Activated CD8-positive, alpha-beta memory T cell treated with anti-CD3 and anti-CD28 coated beads, Interleukin-2, amount 10 ng/mL, durations not matched to agents 7 days and 5 days (primary cell): ENCODE measurements at regions not wholly inside any gene's neighbourhood (a gene's known extent, or its start where the extent isn't known, plus 50 kb on each side); places are given as distances from the start of the nearest gene placed in this dataset.
"Not testable (repeated sequence)": the region's sequence is repeated elsewhere in the genome, so short reads cannot be mapped to it uniquely, and the experiment has no call there.

Source experiments
- ATAC-seq: fragments of 150-1000 bp; cut with Tn5 transposase; one replicate; pipeline ENCODE4 v1.10.0; 2021; ENCODE audit warnings: moderate library complexity
- CTCF ChIA-PET: fragments of 350-600 bp; sonication (Branson Sonifier 250); formaldehyde crosslinking; loops from one replicate; lab custom pipeline; 2021; ENCODE audit warnings: antibody characterized with exemption; lab: Charles Lee
- DNase-seq: peaks from one replicate; pipeline ENCODE4 v3.0.0-alpha.2; 2020
- H3K27ac Mint-ChIP-seq: one replicate; pipeline ENCODE4 v1.8.0; 2021; ENCODE audit warnings: mild to moderate bottlenecking, mixed read lengths
- H3K27me3 Mint-ChIP-seq: one replicate; pipeline ENCODE4 v1.8.0; 2021; ENCODE audit warnings: mixed read lengths
- H3K36me3 Mint-ChIP-seq: one replicate; pipeline ENCODE4 v1.8.0; 2021; ENCODE audit warnings: mild to moderate bottlenecking, mixed read lengths
- H3K4me1 Mint-ChIP-seq: one replicate; pipeline ENCODE4 v1.8.0; 2021; ENCODE audit warnings: mixed read lengths
- H3K4me3 Mint-ChIP-seq: one replicate; pipeline ENCODE4 v1.8.0; 2021; ENCODE audit warnings: mild to moderate bottlenecking, moderate library complexity, mixed read lengths
- H3K9me3 Mint-ChIP-seq: one replicate; pipeline ENCODE4 v1.8.0; 2022; ENCODE audit warnings: low read depth, mixed read lengths

GRCh38 chr1:96597218-96597617 lies 124.4 kb upstream of the PTBP2 start:
- CTCF ChIA-PET, result no interaction called here
- no peaks in the 10 kb centered on the region for H3K4me1 Mint-ChIP-seq

GRCh38 chr1:96598416-96599168 lies 123.0 kb upstream of the PTBP2 start:
- no peak overlapping the region for H3K27ac Mint-ChIP-seq
- ATAC-seq (no peak), DNase-seq (no peak)
- no peaks in the 10 kb centered on the region for H3K9me3 Mint-ChIP-seq
- CTCF ChIA-PET, result no interaction called here
- H3K4me3 Mint-ChIP-seq, result no peak overlapping the region
- no peaks in the 10 kb centered on the region for H3K36me3 Mint-ChIP-seq
- H3K27me3 Mint-ChIP-seq, result no peaks in the 10 kb centered on the region
- no peaks in the 10 kb centered on the region for H3K4me1 Mint-ChIP-seq

More at GRCh38 chr1:96597218-96597617, 124.4 kb upstream of the PTBP2 start:
- DNase-seq (no peak), ATAC-seq (no peak)
- Mint-ChIP-seq H3K27ac (no peak overlapping the region), H3K36me3 (no peaks in the 10 kb centered on the region), H3K9me3 (no peaks in the 10 kb centered on the region), H3K27me3 (no peaks in the 10 kb centered on the region), H3K4me3 (no peak overlapping the region)

GRCh38 chr1:96604620-96605019 lies 117.0 kb upstream of the PTBP2 start:
- H3K9me3 Mint-ChIP-seq, H3K4me1 Mint-ChIP-seq, ATAC-seq, H3K27me3 Mint-ChIP-seq, DNase-seq, H3K27ac Mint-ChIP-seq, H3K4me3 Mint-ChIP-seq, CTCF ChIA-PET, H3K36me3 Mint-ChIP-seq: not testable (repeated sequence)

GRCh38 chr1:96617375-96617774 lies 104.2 kb upstream of the PTBP2 start:
- H3K27me3 Mint-ChIP-seq, ATAC-seq, CTCF ChIA-PET, H3K36me3 Mint-ChIP-seq, H3K4me3 Mint-ChIP-seq, H3K27ac Mint-ChIP-seq, DNase-seq, H3K9me3 Mint-ChIP-seq, H3K4me1 Mint-ChIP-seq: not testable (repeated sequence)

DNA sequence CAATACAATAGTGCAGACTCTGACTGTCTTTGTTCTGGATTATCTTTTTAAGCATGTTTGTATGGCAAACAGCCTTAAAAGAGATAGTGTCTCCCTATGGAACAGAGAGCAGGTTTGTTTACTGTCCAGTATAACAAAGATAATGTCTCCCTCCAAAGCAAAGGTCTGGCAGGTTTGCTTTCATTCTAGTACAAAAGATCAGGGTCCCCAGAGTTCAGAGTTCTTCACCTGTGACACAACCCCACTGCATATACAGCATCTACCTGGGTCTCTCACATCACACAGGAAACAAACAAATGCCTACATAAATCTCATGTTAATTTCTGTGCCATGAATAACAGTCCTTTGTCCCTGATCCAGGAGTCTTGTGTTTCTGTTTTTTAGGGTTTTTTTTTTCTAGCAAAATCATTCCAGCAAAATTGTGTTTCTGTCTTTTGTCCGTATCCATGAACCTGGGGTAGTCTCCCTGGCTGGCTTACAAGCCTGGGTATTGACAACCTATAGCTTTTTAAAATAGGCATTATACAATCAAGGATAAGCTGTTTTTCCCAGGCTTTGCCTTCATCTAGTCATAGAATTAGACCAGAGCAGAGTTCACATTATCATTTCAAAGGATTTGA lies 89.4 kb upstream of the PTBP2 start:
- Mint-ChIP-seq H3K4me1 (no peaks in the 10 kb centered on the region), H3K27ac (no peak overlapping the region), H3K9me3 (no peaks in the 10 kb centered on the region), H3K36me3 (no peaks in the 10 kb centered on the region), H3K27me3 (no peaks in the 10 kb centered on the region), H3K4me3 (no peak overlapping the region)
- CTCF ChIA-PET, result no interaction called here
- no peak for ATAC-seq
- DNase-seq, result no peak

DNA sequence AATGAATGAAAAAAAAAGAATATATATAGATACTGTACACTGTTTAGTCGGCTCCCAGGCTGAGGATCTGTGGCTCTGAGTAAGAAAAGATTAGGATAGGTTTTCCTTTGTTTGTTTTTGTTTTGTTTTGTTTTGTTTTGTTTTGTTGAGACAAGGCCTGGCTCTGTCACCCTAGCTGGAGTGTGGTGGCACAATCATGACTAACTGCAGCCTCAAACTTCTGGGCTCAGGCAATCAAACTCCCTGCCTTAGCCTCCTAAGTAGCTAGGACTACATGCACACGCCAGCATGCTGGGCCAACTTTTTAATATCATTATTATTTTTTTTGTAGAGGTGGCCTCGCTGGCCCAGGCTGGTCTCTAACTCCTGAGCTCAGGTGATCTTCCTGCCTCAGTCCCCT lies 87.9 kb upstream of the PTBP2 start:
- H3K9me3 Mint-ChIP-seq, result no peaks in the 10 kb centered on the region
- H3K4me1 Mint-ChIP-seq, result no peaks in the 10 kb centered on the region
- CTCF ChIA-PET, result no interaction called here
- no peak for ATAC-seq
- H3K36me3 Mint-ChIP-seq, result no peaks in the 10 kb centered on the region
- H3K27ac Mint-ChIP-seq, result no peak overlapping the region
- no peak overlapping the region for H3K4me3 Mint-ChIP-seq
- H3K27me3 Mint-ChIP-seq, result no peaks in the 10 kb centered on the region
- DNase-seq, result no peak

DNA sequence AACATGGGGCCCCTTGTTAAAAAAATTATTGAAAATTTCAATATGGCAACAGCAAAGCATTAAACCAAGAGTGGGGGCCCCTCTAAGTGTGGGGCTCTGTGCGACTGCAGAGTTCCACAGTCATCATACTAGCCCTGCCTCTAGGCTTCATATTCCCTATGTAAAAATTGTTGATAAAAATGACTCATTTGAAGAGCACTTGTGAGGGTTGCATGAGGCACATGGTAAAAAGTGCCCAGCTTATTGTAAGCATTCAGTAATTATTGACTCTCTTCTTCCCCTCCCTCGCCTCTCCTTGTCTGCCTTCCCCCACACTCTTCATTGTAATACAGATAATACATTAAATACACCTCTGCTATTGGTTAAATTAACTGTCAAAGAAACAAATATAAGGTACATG lies 86.7 kb upstream of the PTBP2 start:
- Mint-ChIP-seq H3K36me3 (no peaks in the 10 kb centered on the region), H3K9me3 (no peaks in the 10 kb centered on the region), H3K27ac (no peak overlapping the region), H3K27me3 (no peaks in the 10 kb centered on the region), H3K4me1 (no peaks in the 10 kb centered on the region), H3K4me3 (no peak overlapping the region)
- ATAC-seq (no peak), DNase-seq (no peak)
- CTCF ChIA-PET, result no interaction called here

- DNase-seq (no peak), ATAC-seq (no peak)
- Mint-ChIP-seq H3K27ac (no peak overlapping the region), H3K9me3 (no peaks in the 10 kb centered on the region), H3K36me3 (no peaks in the 10 kb centered on the region), H3K27me3 (peaks cover 2% of the 10 kb centered on the region), H3K4me1 (no peaks in the 10 kb centered on the region), H3K4me3 (no peak overlapping the region)
- CTCF ChIA-PET, result no interaction called here
These were observed 80.3 kb upstream of the PTBP2 start for GRCh38 chr1:96641282-96641681.

DNA sequence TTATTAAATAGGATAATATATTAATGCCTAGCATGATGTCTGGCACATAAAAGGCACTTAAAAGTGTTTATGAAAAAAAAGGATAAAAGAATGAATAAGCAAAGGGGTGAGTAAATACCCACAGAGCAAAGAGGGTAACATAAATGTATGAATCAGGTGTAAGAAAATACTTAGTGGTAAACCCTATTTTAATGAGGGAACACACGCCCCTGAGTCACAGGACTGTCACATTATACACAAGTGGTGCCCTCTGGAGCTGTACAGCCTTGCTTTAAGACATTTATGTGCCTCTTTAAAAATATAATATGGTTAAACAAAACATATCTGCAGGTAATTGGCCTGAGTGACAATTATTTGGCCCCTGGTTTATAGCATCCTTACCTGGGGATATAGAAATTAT lies 78.1 kb upstream of the PTBP2 start:
- DNase-seq (no peak), ATAC-seq (no peak)
- H3K27me3 Mint-ChIP-seq, result peaks cover 2% of the 10 kb centered on the region
- no peaks in the 10 kb centered on the region for H3K36me3 Mint-ChIP-seq
- H3K27ac Mint-ChIP-seq, result no peak overlapping the region
- H3K4me3 Mint-ChIP-seq, result no peak overlapping the region
- H3K4me1 Mint-ChIP-seq, result no peaks in the 10 kb centered on the region
- H3K9me3 Mint-ChIP-seq, result no peaks in the 10 kb centered on the region
- CTCF ChIA-PET, result no interaction called here

- no peak overlapping the region for H3K4me3 Mint-ChIP-seq
- CTCF ChIA-PET, result no interaction called here
- no peaks in the 10 kb centered on the region for H3K27me3 Mint-ChIP-seq
- no peak overlapping the region for H3K27ac Mint-ChIP-seq
- ATAC-seq (no peak), DNase-seq (no peak)
- H3K4me1 Mint-ChIP-seq, result no peaks in the 10 kb centered on the region
- H3K36me3 Mint-ChIP-seq, result no peaks in the 10 kb centered on the region
- no peaks in the 10 kb centered on the region for H3K9me3 Mint-ChIP-seq
These were observed 72.3 kb upstream of the PTBP2 start for GRCh38 chr1:96649301-96649700.

- no peaks in the 10 kb centered on the region for H3K4me1 Mint-ChIP-seq
- H3K9me3 Mint-ChIP-seq, result no peaks in the 10 kb centered on the region
- CTCF ChIA-PET, result no interaction called here
- no peak overlapping the region for H3K4me3 Mint-ChIP-seq
- H3K27me3 Mint-ChIP-seq, result no peaks in the 10 kb centered on the region
- ATAC-seq (no peak), DNase-seq (no peak)
- H3K27ac Mint-ChIP-seq, result no peak overlapping the region
- no peaks in the 10 kb centered on the region for H3K36me3 Mint-ChIP-seq
These were observed 70.1 kb upstream of the PTBP2 start for GRCh38 chr1:96651517-96651916.

GRCh38 chr1:96660051-96660450 lies 61.5 kb upstream of the PTBP2 start:
- no peak overlapping the region for H3K27ac Mint-ChIP-seq
- DNase-seq, result no peak
- H3K4me3 Mint-ChIP-seq, result no peak overlapping the region
- H3K27me3 Mint-ChIP-seq, result no peaks in the 10 kb centered on the region
- no peak for ATAC-seq
- CTCF ChIA-PET, result no interaction called here
- H3K36me3 Mint-ChIP-seq, result no peaks in the 10 kb centered on the region
- no peaks in the 10 kb centered on the region for H3K4me1 Mint-ChIP-seq
- H3K9me3 Mint-ChIP-seq, result peaks cover 2% of the 10 kb centered on the region

GRCh38 chr1:96660503-96660902 lies 61.1 kb upstream of the PTBP2 start:
- peaks cover 2% of the 10 kb centered on the region for H3K9me3 Mint-ChIP-seq
- H3K27ac Mint-ChIP-seq, result no peak overlapping the region
- CTCF ChIA-PET, result no interaction called here

More at GRCh38 chr1:96660503-96660902, 61.1 kb upstream of the PTBP2 start:
- DNase-seq, result no peak
- no peak for ATAC-seq
- H3K4me3 Mint-ChIP-seq, result no peak overlapping the region
- H3K27me3 Mint-ChIP-seq, result no peaks in the 10 kb centered on the region
- no peaks in the 10 kb centered on the region for H3K36me3 Mint-ChIP-seq
- no peaks in the 10 kb centered on the region for H3K4me1 Mint-ChIP-seq
